ENCODE measurements at regions not wholly inside any gene's neighbourhood (a gene's known extent, or its start where the extent isn't known, plus 50 kb on each side); places are given as distances from the start of the nearest gene placed in this dataset.

GRCh38 chr16:82313754-82314153 is 143.7 kb upstream of the MPHOSPH6 start:
- TF ChIP-seq NFXL1 (IDR thresholded peaks at IDR 0.05; ENCODE audit: borderline replicate concordance) (no peak), CREM (IDR thresholded peaks at IDR 0.05; ENCODE audit: low read depth) (no peak), DPF2 (IDR thresholded peaks at IDR 0.05) (no peak), FOXK2 (IDR thresholded peaks at IDR 0.05) (no peak), IRF4 (IDR thresholded peaks at IDR 0.05; ENCODE audit: low read depth, low read length) (no peak), CHD4 (IDR thresholded peaks at IDR 0.05) (no peak), NFYB (IDR thresholded peaks at IDR 0.05; ENCODE audit: insufficient read depth, low read depth, low read length) (no peak), SIX5 (IDR thresholded peaks at IDR 0.05; ENCODE audit: low read depth, low read length, severe bottlenecking) (no peak), TBL1XR1 (IDR thresholded peaks at IDR 0.05; ENCODE audit: low read depth, low read length) (no peak), ATF7 (IDR thresholded peaks at IDR 0.05; ENCODE audit: low read depth) (no peak), MAX (IDR thresholded peaks at IDR 0.05; ENCODE audit: low read depth, low read length) (no peak), NKRF (conservative IDR thresholded peaks at IDR 0.05) (no peak), ZNF274 (IDR thresholded peaks at IDR 0.05; ENCODE audit: insufficient read depth, insufficient read length) (no peak), NRF1 (conservative IDR thresholded peaks at IDR 0.05; ENCODE audit: low read depth, low read length) (no peak), POU2F2 (IDR thresholded peaks at IDR 0.05; ENCODE audit: borderline replicate concordance, low read depth, low read length) (no peak), ZNF217 (IDR thresholded peaks at IDR 0.05) (no peak), RAD51 (IDR thresholded peaks at IDR 0.05) (no peak)
- Histone ChIP-seq H2AFZ (ENCODE audit: control insufficient read depth, low read depth, low read length) (no peak overlapping the region), H3K9ac (ENCODE audit: control insufficient read depth, insufficient read depth, low read length) (no peak overlapping the region), H3K36me3 (ENCODE audit: control insufficient read depth in 2 of 2, insufficient read depth in 2 of 2, low read length in 1 of 2) (no peaks in the 10 kb centered on the region), H3K9me3 (replicated peaks; ENCODE audit: control insufficient read depth, insufficient read depth, low read length) (no peaks in the 10 kb centered on the region), H3K4me2 (ENCODE audit: control insufficient read depth, insufficient read depth) (no peak overlapping the region), H4K20me1 (ENCODE audit: control insufficient read depth, insufficient read depth) (no peaks in the 10 kb centered on the region), H3K27ac (ENCODE audit: control insufficient read depth, insufficient read depth) (no peak overlapping the region), H3K27me3 (replicated peaks in 1 of 2; ENCODE audit: control insufficient read depth in 2 of 2, insufficient read depth in 2 of 2, low read length in 1 of 2) (no peaks in the 10 kb centered on the region), H3K79me2 (ENCODE audit: control insufficient read depth, insufficient read depth, low read length) (no peaks in the 10 kb centered on the region), H3K4me1 (ENCODE audit: control insufficient read depth, insufficient read depth, low read length) (no peaks in the 10 kb centered on the region), H3K4me3 (no peak overlapping the region)
- WGBS (ENCODE audit: insufficient coverage, insufficient replicate concordance, low lambda C conversion rate, missing lambda C conversion rate): 3% methylated on average over 1 of the region's 1 CpG
- DNase-seq (ENCODE audit: low read depth, low spot score): no peak
- BruUV-seq (replicated peaks): no TSS peak
- ChIA-PET RAD21 (ENCODE audit: unreplicated experiment) (no interaction called here), POLR2A (no interaction called here), SMC1A (ENCODE audit: uncharacterized antibody, unreplicated experiment) (interaction anchor here (1.3 kb wide), 1 partner anchor 12 kb away, joined by 3 read pairs; no protein-coding TSS in a partner anchor), CTCF (no interaction called here)
- no peak for FAIRE-seq
- no peak for ATAC-seq
- intact Hi-C loops (cut with micrococcal nuclease; ENCODE audit: unreplicated experiment): no loop called here
- in situ Hi-C loops (cut with MboI): no loop called here

Data from GM12878 (cell line).